Sigmoid colon (tissue), 6 donors: ENCODE measurements at regions not wholly inside any gene's neighbourhood (a gene's known extent, or its start where the extent isn't known, plus 50 kb on each side); places are given as distances from the start of the nearest gene placed in this dataset.
"Not testable (repeated sequence)": the region's sequence is repeated elsewhere in the genome, so short reads cannot be mapped to it uniquely, and the experiment has no call there.

Experiments
- DNase-seq: peaks from one replicate; pipeline ENCODE4 v3.0.0-alpha.2; 2019
- H3K27ac ChIP-seq, 4 donors: fragments of 200-600 bp; sonication (generic); one replicate each; pipeline ENCODE4 v1.5.1; 2016 to 2019; ENCODE audit warnings: mild to moderate bottlenecking in 1 of 4
- H3K27me3 ChIP-seq, 3 donors: fragments of 200-600 bp; sonication (generic); one replicate each; pipeline ENCODE4 v1.5.1; 2019; ENCODE audit warnings: mild to moderate bottlenecking in 1 of 3
- H3K36me3 ChIP-seq, 4 donors: fragments of 200-600 bp; sonication (generic); one replicate each; pipeline ENCODE4 v1.5.1; 2016 to 2019
- H3K4me1 ChIP-seq, 4 donors: fragments of 200-600 bp; sonication (generic); one replicate each; pipeline ENCODE4 v1.5.1; 2017 to 2019
- H3K4me3 ChIP-seq, 4 donors: fragments of 200-600 bp; sonication (generic); one replicate each; pipeline ENCODE4 v1.5.1; 2017 to 2019; ENCODE audit warnings: mild to moderate bottlenecking in 2 of 4, moderate library complexity in 1 of 4
- H3K9me3 ChIP-seq, 4 donors: fragments of 200-600 bp in 3 of 4; sonication (generic) in 3 of 4; one replicate each; pipeline versions ENCODE4 v1.5.1 to v1.6.1; 2013 to 2019
- EP300 ChIP-seq, 4 donors: sonication (generic); formaldehyde crosslinking; IDR thresholded peaks; one replicate each; pipeline ENCODE4 v1.6.1; 2017; ENCODE audit warnings: antibody characterized with exemption in 4 of 4
- POLR2A ChIP-seq, 2 donors: fragments of 450-650 bp; IDR thresholded peaks; one replicate each; pipeline ENCODE4 v1.6.1; 2016; ENCODE audit warnings: antibody characterized with exemption in 2 of 2, mild to moderate bottlenecking in 2 of 2, moderate library complexity in 2 of 2
- POLR2AphosphoS5 ChIP-seq, 4 donors: sonication (generic); formaldehyde crosslinking; IDR thresholded peaks; one replicate each; pipeline ENCODE4 v1.6.1; 2017; ENCODE audit warnings: antibody characterized with exemption in 4 of 4
- WGBS, 2 donors: extraction: QIAGEN DNeasy Blood & Tissue Kit; methylation state at CpG; one replicate each; pipeline ENCODE4 v1.1.7; 2013; 5-methylcytosine and 5-hydroxymethylcytosine counted together
- intact Hi-C: fragments of 100-400 bp; cut with DNase I; formaldehyde crosslinking; loops from one replicate; pipeline ENCODE4 v1.15.1; 2023
- TF ChIP-seq, protein P1 (sequence below), 4 experiments: fragments of 450-650 bp in 3 of 4; fragments of 200-600 bp in 1 of 4; IDR thresholded peaks; one replicate each; pipeline ENCODE4 v1.5.1; 2016 to 2019; ENCODE audit warnings: antibody characterized with exemption in 4 of 4, mild to moderate bottlenecking in 3 of 4, moderate library complexity in 2 of 4
- donor health status: healthy with polysubstance abuse.
- donor health status: healthy.

DNA sequence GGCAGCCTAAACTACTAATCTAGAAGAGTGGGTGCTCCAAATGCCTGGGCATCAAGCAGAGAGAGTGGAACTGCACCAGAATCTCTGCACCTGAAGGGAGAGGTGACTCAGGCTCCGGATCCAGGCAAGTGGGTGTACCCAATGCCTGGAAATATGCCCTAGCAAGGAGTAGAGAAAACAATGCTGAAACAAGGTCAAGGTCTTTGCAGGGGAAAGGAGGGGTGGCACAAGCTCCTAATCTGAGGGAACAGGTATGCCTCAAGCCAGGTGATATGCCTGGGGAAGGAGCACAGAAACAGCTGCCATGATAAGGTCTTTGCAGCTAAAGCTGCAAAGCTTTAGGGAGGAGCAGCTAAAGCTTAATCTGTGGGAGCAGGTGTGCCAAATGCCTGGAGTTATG lies 136.0 kb upstream of the KITLG start:
- H3K27ac ChIP-seq = no peak overlapping the region

DNA sequence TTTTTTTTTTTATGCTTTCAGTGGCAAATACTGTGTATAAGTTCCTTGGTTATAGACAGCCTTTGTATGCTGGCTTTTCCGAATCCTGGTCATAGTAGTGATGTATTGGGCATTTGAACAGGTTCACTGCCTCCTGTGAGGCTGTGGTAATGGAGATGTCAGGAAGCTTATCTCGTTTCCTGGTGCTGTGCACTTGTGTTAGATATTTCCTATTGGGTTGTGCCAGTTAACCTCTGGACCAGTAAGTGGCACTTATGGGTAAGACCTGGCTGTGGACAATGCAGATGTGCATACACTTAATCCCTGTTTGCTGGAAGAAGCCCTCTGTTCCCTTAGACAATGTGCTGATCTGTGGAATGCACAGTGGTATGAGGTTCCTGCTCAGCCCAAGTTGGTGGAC lies 135.4 kb upstream of the KITLG start:
- 69 to 85% methylated on average over 2 of the region's 2 CpGs for WGBS, 2 donors
- Histone ChIP-seq H3K36me3 (no peaks in the 10 kb centered on the region), H3K9me3 (no peaks in the 10 kb centered on the region), H3K27me3 (no peaks in the 10 kb centered on the region), H3K27ac (no peak overlapping the region), H3K4me1 (no peaks in the 10 kb centered on the region), H3K4me3 (no peak overlapping the region)
- TF ChIP-seq, protein P1, sequence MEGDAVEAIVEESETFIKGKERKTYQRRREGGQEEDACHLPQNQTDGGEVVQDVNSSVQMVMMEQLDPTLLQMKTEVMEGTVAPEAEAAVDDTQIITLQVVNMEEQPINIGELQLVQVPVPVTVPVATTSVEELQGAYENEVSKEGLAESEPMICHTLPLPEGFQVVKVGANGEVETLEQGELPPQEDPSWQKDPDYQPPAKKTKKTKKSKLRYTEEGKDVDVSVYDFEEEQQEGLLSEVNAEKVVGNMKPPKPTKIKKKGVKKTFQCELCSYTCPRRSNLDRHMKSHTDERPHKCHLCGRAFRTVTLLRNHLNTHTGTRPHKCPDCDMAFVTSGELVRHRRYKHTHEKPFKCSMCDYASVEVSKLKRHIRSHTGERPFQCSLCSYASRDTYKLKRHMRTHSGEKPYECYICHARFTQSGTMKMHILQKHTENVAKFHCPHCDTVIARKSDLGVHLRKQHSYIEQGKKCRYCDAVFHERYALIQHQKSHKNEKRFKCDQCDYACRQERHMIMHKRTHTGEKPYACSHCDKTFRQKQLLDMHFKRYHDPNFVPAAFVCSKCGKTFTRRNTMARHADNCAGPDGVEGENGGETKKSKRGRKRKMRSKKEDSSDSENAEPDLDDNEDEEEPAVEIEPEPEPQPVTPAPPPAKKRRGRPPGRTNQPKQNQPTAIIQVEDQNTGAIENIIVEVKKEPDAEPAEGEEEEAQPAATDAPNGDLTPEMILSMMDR (IDR thresholded peaks at IDR 0.05) = no peak
- TF ChIP-seq POLR2AphosphoS5 (IDR thresholded peaks at IDR 0.05) (no peak), EP300 (IDR thresholded peaks at IDR 0.05) (no peak), POLR2A (IDR thresholded peaks at IDR 0.05) (no peak)
- no peak for DNase-seq
- intact Hi-C loops = no loop called here

More for the DNA sequence above, 136.0 kb upstream of the KITLG start:
- Histone ChIP-seq H3K36me3 (no peaks in the 10 kb centered on the region), H3K9me3 (no peaks in the 10 kb centered on the region), H3K27me3 (no peaks in the 10 kb centered on the region), H3K4me1 (no peaks in the 10 kb centered on the region), H3K4me3 (no peak overlapping the region)
- no peak for DNase-seq
- intact Hi-C loops = no loop called here
- 43 to 80% methylated on average over 1 of the region's 1 CpG for WGBS, 2 donors
- TF ChIP-seq EP300 (IDR thresholded peaks at IDR 0.05) (no peak), POLR2AphosphoS5 (IDR thresholded peaks at IDR 0.05) (no peak), POLR2A (IDR thresholded peaks at IDR 0.05) (no peak)
- TF ChIP-seq, protein P1 (IDR thresholded peaks at IDR 0.05) = no peak

DNA sequence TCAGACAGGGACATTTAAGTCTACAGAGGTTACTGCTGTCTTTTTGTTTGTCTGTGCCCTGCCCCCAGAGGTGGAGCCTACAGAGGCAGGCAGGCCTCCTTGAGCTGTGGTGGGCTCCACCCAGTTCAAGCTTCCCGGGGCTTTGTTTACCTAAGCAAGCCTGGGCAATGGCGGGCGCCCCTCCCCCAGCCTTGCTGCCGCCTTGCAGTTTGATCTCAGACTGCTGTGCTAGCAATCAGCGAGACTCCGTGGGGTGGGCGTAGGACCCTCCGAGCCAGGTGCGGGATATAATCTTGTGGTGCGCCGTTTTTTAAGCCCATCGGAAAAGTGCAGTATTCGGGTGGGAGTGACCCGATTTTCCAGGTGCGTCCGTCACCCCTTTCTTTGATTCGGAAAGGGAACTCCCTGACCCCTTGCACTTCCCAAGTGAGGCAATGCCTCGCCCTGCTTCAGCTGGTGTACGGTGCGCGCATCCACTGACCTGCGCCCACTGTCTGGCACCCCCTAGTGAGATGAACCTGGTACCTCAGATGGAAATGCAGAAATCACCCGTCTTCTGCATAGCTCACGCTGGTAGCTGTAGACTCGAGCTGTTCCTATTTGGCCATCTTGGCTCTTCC lies 134.1 kb upstream of the KITLG start:
- H3K27me3 ChIP-seq, DNase-seq, H3K27ac ChIP-seq, H3K4me3 ChIP-seq, H3K36me3 ChIP-seq, H3K4me1 ChIP-seq, intact Hi-C loops, H3K9me3 ChIP-seq: not testable (repeated sequence)
- WGBS, 2 donors = 92 to 93% methylated on average over 25 of the region's 25 CpGs

DNA sequence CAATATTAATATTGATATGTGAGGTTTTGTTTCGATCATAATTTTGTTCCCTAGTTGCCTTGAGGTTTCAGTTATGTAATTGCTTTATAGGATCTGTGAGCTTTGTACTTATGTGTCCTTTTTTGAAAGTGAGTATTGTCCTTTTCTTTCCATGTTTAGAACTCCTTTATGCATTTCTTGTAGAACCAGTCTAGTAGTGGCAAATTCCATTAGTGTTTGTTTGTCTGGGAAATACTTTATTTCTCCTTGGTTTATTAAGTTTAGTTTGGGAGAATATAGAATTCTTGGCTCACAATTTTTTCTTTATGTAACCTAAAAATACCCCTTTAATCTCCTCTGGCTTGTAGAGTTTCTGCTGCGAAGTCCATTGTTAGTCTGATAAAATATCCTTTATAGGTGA lies 127.5 kb upstream of the KITLG start:
- TF ChIP-seq, protein P1 (IDR thresholded peaks at IDR 0.05) = no peak
- TF ChIP-seq EP300 (IDR thresholded peaks at IDR 0.05) (no peak), POLR2A (IDR thresholded peaks at IDR 0.05) (no peak), POLR2AphosphoS5 (IDR thresholded peaks at IDR 0.05) (no peak)
- Histone ChIP-seq H3K4me3 (no peak overlapping the region), H3K4me1 (no peaks in the 10 kb centered on the region), H3K36me3 (no peaks in the 10 kb centered on the region), H3K27ac (no peak overlapping the region), H3K9me3 (peaks cover 0 to 4% (median 0%) of the 10 kb centered on the region in 4 donors), H3K27me3 (no peaks in the 10 kb centered on the region)
- WGBS, 2 donors = 92 to 96% methylated on average over 2 of the region's 2 CpGs
- intact Hi-C loops = no loop called here
- no peak for DNase-seq

DNA sequence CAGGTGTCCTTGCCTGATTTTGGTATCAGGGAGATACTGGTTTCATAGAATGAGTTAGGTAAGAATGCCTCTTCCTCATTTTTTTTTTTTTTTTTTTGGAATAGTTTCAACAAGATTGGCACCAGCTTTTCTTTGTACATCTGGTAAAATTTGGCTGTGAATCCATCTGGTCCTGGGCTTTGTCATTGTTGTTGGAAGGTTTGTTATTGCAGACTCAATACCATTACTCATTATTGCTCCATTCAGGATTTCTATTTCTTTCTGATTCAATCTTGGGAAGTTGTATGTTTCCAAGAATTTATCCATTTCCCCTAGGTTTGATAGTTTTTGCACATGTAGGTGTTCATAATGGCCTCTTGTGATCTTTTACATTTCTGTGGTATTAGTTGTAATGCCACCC lies 126.0 kb upstream of the KITLG start:
- intact Hi-C loops = no loop called here
- Histone ChIP-seq H3K4me1 (no peaks in the 10 kb centered on the region), H3K27me3 (no peaks in the 10 kb centered on the region), H3K9me3 (peaks cover 0 to 4% (median 0%) of the 10 kb centered on the region in 4 donors), H3K36me3 (no peaks in the 10 kb centered on the region), H3K27ac (no peak overlapping the region), H3K4me3 (no peak overlapping the region)
- TF ChIP-seq POLR2A (IDR thresholded peaks at IDR 0.05) = no peak
- TF ChIP-seq POLR2AphosphoS5 (IDR thresholded peaks at IDR 0.05) = no peak
- TF ChIP-seq EP300 (IDR thresholded peaks at IDR 0.05) = no peak
- TF ChIP-seq, protein P1 (IDR thresholded peaks at IDR 0.05) = no peak
- DNase-seq = no peak
